ENCODE measurements at regions not wholly inside any gene's neighbourhood (a gene's known extent, or its start where the extent isn't known, plus 50 kb on each side); places are given as distances from the start of the nearest gene placed in this dataset.

DNA sequence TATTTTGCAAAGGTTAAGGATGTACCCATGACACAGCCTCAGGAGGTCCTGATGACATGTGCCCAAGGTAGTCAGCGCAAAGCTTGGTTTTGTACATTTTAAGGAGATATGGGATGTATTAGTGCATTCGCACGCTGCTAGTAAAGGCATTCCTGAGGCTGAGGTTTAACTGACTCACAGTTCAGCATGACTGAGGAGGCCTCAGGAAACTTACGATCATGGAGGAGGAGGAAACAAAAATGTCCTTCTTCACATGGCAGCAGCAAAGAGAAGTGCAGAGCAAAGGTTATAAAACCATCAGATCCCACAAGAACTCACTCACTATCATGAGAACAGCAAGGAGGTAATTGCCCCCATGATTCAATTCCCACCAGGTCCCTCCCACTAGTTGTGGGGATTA lies 1017.4 kb downstream of the EFNB2 start:
- TF ChIP-seq, protein P1, sequence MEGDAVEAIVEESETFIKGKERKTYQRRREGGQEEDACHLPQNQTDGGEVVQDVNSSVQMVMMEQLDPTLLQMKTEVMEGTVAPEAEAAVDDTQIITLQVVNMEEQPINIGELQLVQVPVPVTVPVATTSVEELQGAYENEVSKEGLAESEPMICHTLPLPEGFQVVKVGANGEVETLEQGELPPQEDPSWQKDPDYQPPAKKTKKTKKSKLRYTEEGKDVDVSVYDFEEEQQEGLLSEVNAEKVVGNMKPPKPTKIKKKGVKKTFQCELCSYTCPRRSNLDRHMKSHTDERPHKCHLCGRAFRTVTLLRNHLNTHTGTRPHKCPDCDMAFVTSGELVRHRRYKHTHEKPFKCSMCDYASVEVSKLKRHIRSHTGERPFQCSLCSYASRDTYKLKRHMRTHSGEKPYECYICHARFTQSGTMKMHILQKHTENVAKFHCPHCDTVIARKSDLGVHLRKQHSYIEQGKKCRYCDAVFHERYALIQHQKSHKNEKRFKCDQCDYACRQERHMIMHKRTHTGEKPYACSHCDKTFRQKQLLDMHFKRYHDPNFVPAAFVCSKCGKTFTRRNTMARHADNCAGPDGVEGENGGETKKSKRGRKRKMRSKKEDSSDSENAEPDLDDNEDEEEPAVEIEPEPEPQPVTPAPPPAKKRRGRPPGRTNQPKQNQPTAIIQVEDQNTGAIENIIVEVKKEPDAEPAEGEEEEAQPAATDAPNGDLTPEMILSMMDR (IDR thresholded peaks at IDR 0.05), result no peak
- Mint-ChIP-seq H3K36me3 (ENCODE audit: low read depth) (peaks cover 6% of the 10 kb centered on the region; the same call in 1 of the 2 replicates), H3K27ac (peak overlapping the region; percentile 85; the same call in 1 of the 2 replicates), H3K27me3 (ENCODE audit: insufficient read depth) (no peaks in the 10 kb centered on the region), H3K4me3 (peak overlapping the region; percentile 27; the same call in 1 of the 2 replicates), H3K9me3 (peaks cover 11% of the 10 kb centered on the region; the same call in 1 of the 2 replicates), H3K4me1 (ENCODE audit: low read depth) (peaks cover 55% of the 10 kb centered on the region; the same call in 1 of the 2 replicates)
- DNase-seq, result peak; percentile 5

GRCh38 chr13:105514401-105514800 lies 1021.1 kb downstream of the EFNB2 start:
- Mint-ChIP-seq H3K27ac (no peak overlapping the region), H3K4me1 (ENCODE audit: low read depth) (peaks cover 50% of the 10 kb centered on the region; the same call in 1 of the 2 replicates), H3K9me3 (peaks cover 7% of the 10 kb centered on the region; the same call in 1 of the 2 replicates), H3K27me3 (ENCODE audit: insufficient read depth) (no peaks in the 10 kb centered on the region), H3K4me3 (no peak overlapping the region), H3K36me3 (ENCODE audit: low read depth) (no peaks in the 10 kb centered on the region; the same call in 1 of the 2 replicates)
- TF ChIP-seq, protein P1 (IDR thresholded peaks at IDR 0.05), result no peak
- DNase-seq, result no peak

DNA sequence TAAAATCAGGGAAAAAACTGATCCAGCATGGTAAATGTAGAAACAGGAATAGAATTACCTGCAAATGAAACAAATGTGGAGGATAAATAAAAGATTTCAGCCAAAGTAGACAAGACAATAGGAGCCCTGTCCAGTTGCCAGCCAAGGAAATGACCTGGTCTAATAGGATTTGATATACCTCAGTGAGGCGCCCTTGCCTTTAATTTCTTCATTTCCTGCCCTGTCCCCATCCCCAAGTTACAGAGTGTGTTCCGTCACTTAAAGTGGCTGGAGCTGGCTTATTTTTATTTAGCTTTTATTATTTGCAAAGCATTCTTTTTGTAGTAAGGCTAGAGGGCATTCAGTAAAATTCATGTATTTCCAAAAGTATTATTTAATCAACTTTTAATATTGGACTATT lies 1022.0 kb downstream of the EFNB2 start:
- no peak overlapping the region for H3K4me3 Mint-ChIP-seq
- H3K27me3 Mint-ChIP-seq (ENCODE audit: insufficient read depth), result no peaks in the 10 kb centered on the region
- peaks cover 7% of the 10 kb centered on the region; the same call in 1 of the 2 replicates for H3K9me3 Mint-ChIP-seq
- H3K36me3 Mint-ChIP-seq (ENCODE audit: low read depth), result no peaks in the 10 kb centered on the region; the same call in 1 of the 2 replicates
- DNase-seq, result no peak
- H3K27ac Mint-ChIP-seq, result no peak overlapping the region
- peaks cover 55% of the 10 kb centered on the region; the same call in 1 of the 2 replicates for H3K4me1 Mint-ChIP-seq (ENCODE audit: low read depth)
- TF ChIP-seq, protein P1 (IDR thresholded peaks at IDR 0.05), result no peak

GRCh38 chr13:105509981-105510762 lies 1025.3 kb downstream of the EFNB2 start:
- no peak for DNase-seq
- Mint-ChIP-seq H3K27me3 (ENCODE audit: insufficient read depth) (no peaks in the 10 kb centered on the region), H3K36me3 (ENCODE audit: low read depth) (no peaks in the 10 kb centered on the region), H3K4me3 (peak overlapping the region; percentile 25; the same call in 1 of the 2 replicates), H3K27ac (peak overlapping the region; percentile 21; the same call in 1 of the 2 replicates), H3K9me3 (no peaks in the 10 kb centered on the region), H3K4me1 (ENCODE audit: low read depth) (peaks cover 28% of the 10 kb centered on the region; the same call in 1 of the 2 replicates)
- TF ChIP-seq, protein P1 (IDR thresholded peaks at IDR 0.05), result no peak

GRCh38 chr13:105506463-105506862 lies 1029.0 kb downstream of the EFNB2 start:
- Mint-ChIP-seq H3K9me3 (no peaks in the 10 kb centered on the region; the same call in 1 of the 2 replicates), H3K36me3 (ENCODE audit: low read depth) (no peaks in the 10 kb centered on the region), H3K4me1 (ENCODE audit: low read depth) (peaks cover 28% of the 10 kb centered on the region; the same call in 1 of the 2 replicates), H3K27ac (no peak overlapping the region), H3K4me3 (no peak overlapping the region; the same call in 1 of the 2 replicates), H3K27me3 (ENCODE audit: insufficient read depth) (no peaks in the 10 kb centered on the region)
- DNase-seq, result no peak
- TF ChIP-seq, protein P1 (IDR thresholded peaks at IDR 0.05), result no peak
